ENCODE measurements at regions not wholly inside any gene's neighbourhood (a gene's known extent, or its start where the extent isn't known, plus 50 kb on each side); places are given as distances from the start of the nearest gene placed in this dataset.

GRCh38 chr15:81781395-81781794 is 264.4 kb downstream of the MEX3B start:
- TF ChIP-seq CTCF (IDR thresholded peaks at IDR 0.05) = no peak
- TF ChIP-seq EZH2phosphoT487 (IDR thresholded peaks at IDR 0.05) = no peak
- TF ChIP-seq EZH2 (IDR thresholded peaks at IDR 0.05) = no peak

Data from neural progenitor cell (in vitro differentiated cells).